ENCODE measurements at regions not wholly inside any gene's neighbourhood (a gene's known extent, or its start where the extent isn't known, plus 50 kb on each side); places are given as distances from the start of the nearest gene placed in this dataset.

- H3K4me3 ChIP-seq (ENCODE audit: low read depth, low read length): no peak overlapping the region
- Mint-ChIP-seq H3K27ac (ENCODE audit: unreplicated experiment) (no peak overlapping the region), H3K9me3 (ENCODE audit: unreplicated experiment) (no peaks in the 10 kb centered on the region), H3K36me3 (ENCODE audit: insufficient read depth, unreplicated experiment) (no peaks in the 10 kb centered on the region), H3K4me1 (ENCODE audit: low read depth, unreplicated experiment) (no peaks in the 10 kb centered on the region), H3K27me3 (ENCODE audit: insufficient read depth, unreplicated experiment) (no peaks in the 10 kb centered on the region), H3K4me3 (ENCODE audit: unreplicated experiment) (no peak overlapping the region)
- ChIA-PET CTCF (no interaction called here), POLR2A (no interaction called here)
- BruUV-seq (replicated peaks): no TSS peak
- H3K27me3 ChIP-seq (replicated peaks; ENCODE audit: control insufficient read depth, insufficient read depth, low read length): no peaks in the 10 kb centered on the region
- H3K4me1 ChIP-seq: no peaks in the 10 kb centered on the region
- TF ChIP-seq CTCF (IDR thresholded peaks at IDR 0.05; ENCODE audit: insufficient read depth in 1 of 2, low read depth in 1 of 2, low read length in 1 of 2, severe bottlenecking in 1 of 2, unreplicated experiment in 1 of 2): no peak
- DNase-seq: no peak
- intact Hi-C loops (cut with micrococcal nuclease; ENCODE audit: unreplicated experiment): no loop called here
- no peaks in the 10 kb centered on the region for H3K36me3 ChIP-seq (ENCODE audit: control insufficient read depth, insufficient read depth, low read length)
- H3K9me3 ChIP-seq: no peaks in the 10 kb centered on the region
These were observed 1116.2 kb downstream of the SORCS3 start for GRCh38 chr10:105757302-105757701.

- intact Hi-C loops (cut with micrococcal nuclease; ENCODE audit: unreplicated experiment): no loop called here
- POLR2A ChIA-PET: no interaction called here
- BruUV-seq (replicated peaks): no TSS peak
These were observed 1115.3 kb downstream of the SORCS3 start for GRCh38 chr10:105756386-105756785.

GRCh38 chr10:105751688-105752087 lies 1110.6 kb downstream of the SORCS3 start:
- Mint-ChIP-seq H3K27ac (ENCODE audit: unreplicated experiment) (no peak overlapping the region), H3K36me3 (ENCODE audit: insufficient read depth, unreplicated experiment) (no peaks in the 10 kb centered on the region), H3K4me1 (ENCODE audit: low read depth, unreplicated experiment) (no peaks in the 10 kb centered on the region), H3K27me3 (ENCODE audit: insufficient read depth, unreplicated experiment) (no peaks in the 10 kb centered on the region), H3K4me3 (ENCODE audit: unreplicated experiment) (no peak overlapping the region), H3K9me3 (ENCODE audit: unreplicated experiment) (no peaks in the 10 kb centered on the region)
- no peak for DNase-seq
- H3K4me3 ChIP-seq (ENCODE audit: low read depth, low read length): no peak overlapping the region
- H3K36me3 ChIP-seq (ENCODE audit: control insufficient read depth, insufficient read depth, low read length): no peaks in the 10 kb centered on the region
- no peak for TF ChIP-seq CTCF (IDR thresholded peaks at IDR 0.05; ENCODE audit: insufficient read depth in 1 of 2, low read depth in 1 of 2, low read length in 1 of 2, severe bottlenecking in 1 of 2, unreplicated experiment in 1 of 2)
- ChIA-PET POLR2A (no interaction called here), CTCF (no interaction called here)
- no TSS peak for BruUV-seq (replicated peaks)
- 0 out of 2 replicates have a peak, but pooled peaks cover 4% of the 10 kb centered on the region for H3K9me3 ChIP-seq
- intact Hi-C loops (cut with micrococcal nuclease; ENCODE audit: unreplicated experiment): no loop called here
- no peaks in the 10 kb centered on the region for H3K27me3 ChIP-seq (replicated peaks; ENCODE audit: control insufficient read depth, insufficient read depth, low read length)
- H3K4me1 ChIP-seq: no peaks in the 10 kb centered on the region

More at GRCh38 chr10:105756386-105756785, 1115.3 kb downstream of the SORCS3 start:
- Mint-ChIP-seq H3K27ac (ENCODE audit: unreplicated experiment) (no peak overlapping the region), H3K4me3 (ENCODE audit: unreplicated experiment) (no peak overlapping the region), H3K4me1 (ENCODE audit: low read depth, unreplicated experiment) (no peaks in the 10 kb centered on the region), H3K27me3 (ENCODE audit: insufficient read depth, unreplicated experiment) (no peaks in the 10 kb centered on the region), H3K9me3 (ENCODE audit: unreplicated experiment) (no peaks in the 10 kb centered on the region), H3K36me3 (ENCODE audit: insufficient read depth, unreplicated experiment) (no peaks in the 10 kb centered on the region)
- TF ChIP-seq CTCF (IDR thresholded peaks at IDR 0.05; ENCODE audit: insufficient read depth in 1 of 2, low read depth in 1 of 2, low read length in 1 of 2, severe bottlenecking in 1 of 2, unreplicated experiment in 1 of 2): no peak
- Histone ChIP-seq H3K4me3 (ENCODE audit: low read depth, low read length) (no peak overlapping the region), H3K27me3 (replicated peaks; ENCODE audit: control insufficient read depth, insufficient read depth, low read length) (no peaks in the 10 kb centered on the region), H3K9me3 (no peaks in the 10 kb centered on the region), H3K36me3 (ENCODE audit: control insufficient read depth, insufficient read depth, low read length) (no peaks in the 10 kb centered on the region), H3K4me1 (no peaks in the 10 kb centered on the region)
- DNase-seq: no peak
- CTCF ChIA-PET: no interaction called here

Measured in Caco-2 (cell line).